ENCODE measurements at regions not wholly inside any gene's neighbourhood (a gene's known extent, or its start where the extent isn't known, plus 50 kb on each side); places are given as distances from the start of the nearest gene placed in this dataset.

DNA sequence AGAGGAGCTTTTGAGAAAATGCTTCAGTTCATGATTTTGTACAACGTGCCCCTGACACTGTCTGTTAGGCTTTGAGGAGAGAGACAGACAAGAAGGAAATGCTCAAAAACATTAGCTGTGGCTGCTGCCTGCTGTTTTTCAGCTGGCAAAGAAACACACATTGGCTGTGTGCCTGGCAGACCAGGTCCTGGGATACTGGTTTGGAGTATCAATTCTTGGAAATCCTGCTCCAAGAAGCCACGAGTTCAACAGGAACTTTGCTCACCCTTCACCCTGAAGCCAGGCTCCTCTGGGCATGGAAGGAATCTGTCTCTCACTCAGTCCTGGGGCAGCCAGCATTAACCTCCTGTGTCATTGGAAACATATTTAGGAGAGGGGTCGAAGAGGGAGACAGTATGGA, 245.5 kb downstream of the AUH start:
- H3K4me3 ChIP-seq (ENCODE audit: low read length) = no peak overlapping the region
- no peaks in the 10 kb centered on the region for H3K9me2 ChIP-seq (replicated peaks; ENCODE audit: control insufficient read depth, low read length)
- no peak overlapping the region for H3K27ac ChIP-seq (ENCODE audit: low read depth, low read length)
- H3K4me1 ChIP-seq (ENCODE audit: control insufficient read depth, low read length) = no peaks in the 10 kb centered on the region
- no peaks in the 10 kb centered on the region for H3K9me3 ChIP-seq (ENCODE audit: control insufficient read depth, insufficient read depth, low read length)
- H3K4me2 ChIP-seq (ENCODE audit: low read length) = no peak overlapping the region
- H3K79me2 ChIP-seq (ENCODE audit: control insufficient read depth, low read length) = no peaks in the 10 kb centered on the region
- no peaks in the 10 kb centered on the region for H3F3A ChIP-seq (ENCODE audit: control insufficient read depth, insufficient read depth)
- no peak for TF ChIP-seq EZH2phosphoT487 (IDR thresholded peaks at IDR 0.05; ENCODE audit: borderline replicate concordance, low read length)
- TF ChIP-seq, protein P1, sequence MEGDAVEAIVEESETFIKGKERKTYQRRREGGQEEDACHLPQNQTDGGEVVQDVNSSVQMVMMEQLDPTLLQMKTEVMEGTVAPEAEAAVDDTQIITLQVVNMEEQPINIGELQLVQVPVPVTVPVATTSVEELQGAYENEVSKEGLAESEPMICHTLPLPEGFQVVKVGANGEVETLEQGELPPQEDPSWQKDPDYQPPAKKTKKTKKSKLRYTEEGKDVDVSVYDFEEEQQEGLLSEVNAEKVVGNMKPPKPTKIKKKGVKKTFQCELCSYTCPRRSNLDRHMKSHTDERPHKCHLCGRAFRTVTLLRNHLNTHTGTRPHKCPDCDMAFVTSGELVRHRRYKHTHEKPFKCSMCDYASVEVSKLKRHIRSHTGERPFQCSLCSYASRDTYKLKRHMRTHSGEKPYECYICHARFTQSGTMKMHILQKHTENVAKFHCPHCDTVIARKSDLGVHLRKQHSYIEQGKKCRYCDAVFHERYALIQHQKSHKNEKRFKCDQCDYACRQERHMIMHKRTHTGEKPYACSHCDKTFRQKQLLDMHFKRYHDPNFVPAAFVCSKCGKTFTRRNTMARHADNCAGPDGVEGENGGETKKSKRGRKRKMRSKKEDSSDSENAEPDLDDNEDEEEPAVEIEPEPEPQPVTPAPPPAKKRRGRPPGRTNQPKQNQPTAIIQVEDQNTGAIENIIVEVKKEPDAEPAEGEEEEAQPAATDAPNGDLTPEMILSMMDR (IDR thresholded peaks at IDR 0.05; ENCODE audit: low read depth, low read length, poor library complexity, severe bottlenecking) = no peak
- H3K36me3 ChIP-seq (ENCODE audit: control insufficient read depth, low read length) = no peaks in the 10 kb centered on the region
- no peaks in the 10 kb centered on the region for H3K27me3 ChIP-seq (ENCODE audit: control insufficient read depth, low read length)
- no peaks in the 10 kb centered on the region for H4K20me1 ChIP-seq (ENCODE audit: control insufficient read depth, insufficient read depth, low read depth, low read length)

DNA sequence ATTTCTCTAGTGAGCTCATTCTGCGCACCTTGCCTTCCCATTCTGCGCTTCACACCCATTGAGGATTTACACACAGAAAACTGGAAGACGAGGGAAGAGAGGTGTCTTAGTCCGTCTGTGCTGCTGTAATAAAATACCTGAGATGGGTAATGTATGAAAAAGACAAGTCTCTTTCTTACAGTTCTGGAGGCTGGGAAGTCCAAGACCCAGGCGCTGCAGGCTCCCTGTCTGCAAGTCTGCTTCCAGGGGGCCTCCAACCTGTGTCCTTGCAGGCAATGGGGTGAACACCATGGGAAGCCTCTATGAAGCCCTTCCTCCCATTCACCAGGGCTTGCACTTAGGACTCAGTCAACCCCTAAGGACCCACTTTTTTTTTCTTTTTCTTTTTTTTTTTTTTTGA, 245.0 kb downstream of the AUH start:
- Histone ChIP-seq H3K27me3 (ENCODE audit: control insufficient read depth, low read length) (no peaks in the 10 kb centered on the region), H4K20me1 (ENCODE audit: control insufficient read depth, insufficient read depth, low read depth, low read length) (no peaks in the 10 kb centered on the region), H3K36me3 (ENCODE audit: control insufficient read depth, low read length) (no peaks in the 10 kb centered on the region), H3K9me2 (replicated peaks; ENCODE audit: control insufficient read depth, low read length) (no peaks in the 10 kb centered on the region), H3K4me1 (ENCODE audit: control insufficient read depth, low read length) (no peaks in the 10 kb centered on the region), H3F3A (ENCODE audit: control insufficient read depth, insufficient read depth) (no peaks in the 10 kb centered on the region), H3K79me2 (ENCODE audit: control insufficient read depth, low read length) (no peaks in the 10 kb centered on the region), H3K9me3 (ENCODE audit: control insufficient read depth, insufficient read depth, low read length) (no peaks in the 10 kb centered on the region), H3K4me2 (ENCODE audit: low read length) (no peak overlapping the region), H3K4me3 (ENCODE audit: low read length) (no peak overlapping the region), H3K27ac (ENCODE audit: low read depth, low read length) (no peak overlapping the region)
- TF ChIP-seq EZH2phosphoT487 (IDR thresholded peaks at IDR 0.05; ENCODE audit: borderline replicate concordance, low read length) = no peak
- TF ChIP-seq, protein P1 (IDR thresholded peaks at IDR 0.05; ENCODE audit: low read depth, low read length, poor library complexity, severe bottlenecking) = no peak

DNA sequence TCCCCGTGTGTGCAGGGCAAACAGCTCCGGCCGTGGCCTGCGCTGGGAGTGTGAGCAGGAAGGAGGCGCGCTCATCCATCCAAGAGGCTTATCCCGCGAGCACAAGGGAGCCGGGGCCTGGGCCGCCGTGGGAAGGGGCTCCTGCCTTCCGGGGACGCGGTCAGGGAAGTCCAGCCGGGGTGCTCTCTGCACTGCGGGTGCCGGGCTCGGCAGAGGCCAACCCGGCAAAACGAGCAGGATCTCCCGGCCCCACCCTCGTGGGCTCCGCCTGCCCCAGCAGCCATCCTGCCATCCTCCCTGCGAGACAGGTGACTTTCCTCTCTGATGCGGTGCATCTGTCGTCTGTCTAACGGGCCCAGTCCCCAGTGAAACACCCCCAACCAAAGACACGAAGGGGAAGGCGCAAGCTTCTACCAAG, 244.2 kb downstream of the AUH start:
- H3K9me3 ChIP-seq (ENCODE audit: control insufficient read depth, insufficient read depth, low read length) = no peaks in the 10 kb centered on the region
- TF ChIP-seq, protein P1 (IDR thresholded peaks at IDR 0.05; ENCODE audit: low read depth, low read length, poor library complexity, severe bottlenecking) = no peak
- TF ChIP-seq EZH2phosphoT487 (IDR thresholded peaks at IDR 0.05; ENCODE audit: borderline replicate concordance, low read length) = no peak
- no peaks in the 10 kb centered on the region for H3K79me2 ChIP-seq (ENCODE audit: control insufficient read depth, low read length)

More for the DNA sequence above, 244.2 kb downstream of the AUH start:
- no peak overlapping the region for H3K4me3 ChIP-seq (ENCODE audit: low read length)
- H3K27ac ChIP-seq (ENCODE audit: low read depth, low read length) = no peak overlapping the region
- no peaks in the 10 kb centered on the region for H3K27me3 ChIP-seq (ENCODE audit: control insufficient read depth, low read length)
- no peaks in the 10 kb centered on the region for H3K4me1 ChIP-seq (ENCODE audit: control insufficient read depth, low read length)
- no peaks in the 10 kb centered on the region for H3F3A ChIP-seq (ENCODE audit: control insufficient read depth, insufficient read depth)
- no peaks in the 10 kb centered on the region for H4K20me1 ChIP-seq (ENCODE audit: control insufficient read depth, insufficient read depth, low read depth, low read length)
- no peaks in the 10 kb centered on the region for H3K9me2 ChIP-seq (replicated peaks; ENCODE audit: control insufficient read depth, low read length)
- no peaks in the 10 kb centered on the region for H3K36me3 ChIP-seq (ENCODE audit: control insufficient read depth, low read length)
- no peak overlapping the region for H3K4me2 ChIP-seq (ENCODE audit: low read length)

All from DOHH2 (cell line).